ENCODE measurements at regions not wholly inside any gene's neighbourhood (a gene's known extent, or its start where the extent isn't known, plus 50 kb on each side); places are given as distances from the start of the nearest gene placed in this dataset.

GRCh38 chr14:101193845-101194372 is 290.4 kb upstream of the RTL1 start:
- no peak for DNase-seq (ENCODE audit: low read depth)

GRCh38 chr14:101194373-101195308 is 291.1 kb upstream of the RTL1 start:
- no peak for DNase-seq (ENCODE audit: low read depth)

GRCh38 chr14:101195309-101195901 is 291.9 kb upstream of the RTL1 start:
- no peak for DNase-seq (ENCODE audit: low read depth)

GRCh38 chr14:101196051-101196712 is 292.7 kb upstream of the RTL1 start:
- DNase-seq (ENCODE audit: low read depth) = no peak

GRCh38 chr14:101196795-101197590 is 293.5 kb upstream of the RTL1 start:
- no peak for DNase-seq (ENCODE audit: low read depth)

GRCh38 chr14:101197595-101198397 is 294.3 kb upstream of the RTL1 start:
- DNase-seq (ENCODE audit: low read depth) = no peak

GRCh38 chr14:101198398-101199027 is 295.0 kb upstream of the RTL1 start:
- DNase-seq (ENCODE audit: low read depth) = no peak

GRCh38 chr14:101199028-101199770 is 295.7 kb upstream of the RTL1 start:
- no peak for DNase-seq (ENCODE audit: low read depth)

- no peak for DNase-seq (ENCODE audit: low read depth)
These were observed 296.6 kb upstream of the RTL1 start for GRCh38 chr14:101200008-101200649.

GRCh38 chr14:101200650-101201516 is 297.4 kb upstream of the RTL1 start:
- no peak for DNase-seq (ENCODE audit: low read depth)

- no peak for DNase-seq (ENCODE audit: low read depth)
These were observed 298.1 kb upstream of the RTL1 start for GRCh38 chr14:101201535-101202151.

- no peak for DNase-seq (ENCODE audit: low read depth)
These were observed 299.3 kb upstream of the RTL1 start for GRCh38 chr14:101202627-101203404.

GRCh38 chr14:101206556-101206955 is 303.0 kb upstream of the RTL1 start:
- DNase-seq (ENCODE audit: low read depth) = no peak

- DNase-seq (ENCODE audit: low read depth) = no peak
These were observed 303.5 kb upstream of the RTL1 start for GRCh38 chr14:101207041-101207440.

GRCh38 chr14:101207897-101208296 is 304.4 kb upstream of the RTL1 start:
- no peak for DNase-seq (ENCODE audit: low read depth)

- DNase-seq (ENCODE audit: low read depth) = no peak
These were observed 306.1 kb upstream of the RTL1 start for GRCh38 chr14:101209594-101209993.

- DNase-seq (ENCODE audit: low read depth) = no peak
These were observed 311.7 kb upstream of the RTL1 start for GRCh38 chr14:101215266-101215665.
